PC-3 (cell line): ENCODE measurements at regions not wholly inside any gene's neighbourhood (a gene's known extent, or its start where the extent isn't known, plus 50 kb on each side); places are given as distances from the start of the nearest gene placed in this dataset.

ENCODE experiments used
- ATAC-seq: fragments of 200-7000 bp; cut with Tn5 transposase; 2 replicates; pipeline ENCODE4 v1.9.1; 2020; ENCODE audit warnings: mild to moderate bottlenecking, moderate library complexity
- BruUV-seq: library from RNA; stranded (reverse); fragments of 400-500 nt; replicated peaks from 2 replicates; lab custom pipeline; 2021; lab: Mats Ljungman, UMichigan
- CTCF ChIA-PET: fragments of 300-600 bp; sonication (Branson Sonifier 250); formaldehyde crosslinking; loops from one replicate; lab custom pipeline; 2022; ENCODE audit warnings: antibody characterized with exemption; lab: Charles Lee
- POLR2A ChIA-PET: fragments of 300-600 bp; sonication (Branson Sonifier 250); formaldehyde crosslinking; loops from one replicate; lab custom pipeline; 2022; ENCODE audit warnings: antibody characterized with exemption; ENCODE audit not compliant: unreplicated experiment; lab: Charles Lee
- DNase-seq: peaks from one replicate; pipeline ENCODE4 v3.0.0-alpha.2; 2015
- H2AFZ ChIP-seq: fragments of 300-600 bp; sonication (generic); 2 replicates; pipeline ENCODE4 v1.6.0; 2016; ENCODE audit warnings: antibody characterized with exemption, low read length
- H3F3A ChIP-seq: fragments of 300-600 bp; sonication (generic); one replicate; pipeline ENCODE4 v1.6.0; 2017; ENCODE audit warnings: antibody characterized with exemption, low read length, control low read depth, mild to moderate bottlenecking; ENCODE audit not compliant: unreplicated experiment
- H3K27ac ChIP-seq: fragments of 300-600 bp; sonication (generic); 2 replicates; pipeline ENCODE4 v1.5.1; 2016; ENCODE audit warnings: mild to moderate bottlenecking, low read length
- H3K27me3 ChIP-seq: fragments of 300-600 bp; sonication (generic); 2 replicates; pipeline ENCODE4 v1.6.1; 2016; ENCODE audit warnings: low read length, mixed read lengths
- H3K36me3 ChIP-seq: fragments of 300-600 bp; sonication (generic); 2 replicates; pipeline ENCODE4 v1.6.1; 2016; ENCODE audit warnings: low read depth, mixed run types, low read length, mixed read lengths
- H3K4me1 ChIP-seq: fragments of 300-600 bp; sonication (generic); 2 replicates; pipeline ENCODE4 v1.5.1; 2016; ENCODE audit warnings: low read length; ENCODE audit not compliant: insufficient read depth
- H3K4me2 ChIP-seq: fragments of 300-600 bp; sonication (generic); 2 replicates; pipeline ENCODE4 v1.6.0; 2016; ENCODE audit warnings: low read length
- H3K4me3 ChIP-seq: fragments of 300-600 bp; sonication (generic); 2 replicates; pipeline ENCODE4 v1.5.1; 2016; ENCODE audit warnings: mild to moderate bottlenecking, low read length, mixed read lengths
- H3K79me2 ChIP-seq: fragments of 300-600 bp; sonication (generic); 2 replicates; pipeline ENCODE4 v1.6.1; 2017; ENCODE audit warnings: low read length, mixed read lengths
- H3K9ac ChIP-seq: fragments of 300-600 bp; sonication (generic); 2 replicates; pipeline ENCODE4 v1.6.0; 2016; ENCODE audit warnings: mild to moderate bottlenecking, low read length
- H3K9me2 ChIP-seq: fragments of 300-600 bp; sonication (generic); replicated peaks from 2 replicates; pipeline ENCODE4 v1.6.1; 2016; ENCODE audit warnings: mixed run types, low read length, mixed read lengths
- H3K9me3 ChIP-seq: fragments of 300-600 bp; sonication (generic); 2 replicates; pipeline ENCODE4 v1.6.1; 2016; ENCODE audit warnings: low read length, mixed read lengths
- H4K20me1 ChIP-seq: fragments of 300-600 bp; sonication (generic); 2 replicates; pipeline ENCODE4 v1.6.1; 2016; ENCODE audit warnings: low read length, mixed read lengths
- EZH2 ChIP-seq: fragments of 300-600 bp; sonication (generic); IDR thresholded peaks from one replicate; pipeline ENCODE4 v1.6.1; 2017; ENCODE audit warnings: antibody characterized with exemption, mild to moderate bottlenecking, low read length; ENCODE audit not compliant: unreplicated experiment
- EZH2phosphoT487 ChIP-seq: fragments of 300-600 bp; sonication (generic); IDR thresholded peaks from 2 replicates; pipeline ENCODE4 v1.6.1; 2018; ENCODE audit warnings: mild to moderate bottlenecking, antibody characterized with exemption, low read length, borderline replicate concordance
- intact Hi-C: fragments of 100-400 bp; cut with micrococcal nuclease; formaldehyde crosslinking; loops from 2 replicates; pipeline ENCODE4 v1.9.0; 2023
- TF ChIP-seq, protein P1 (sequence below): fragments of 300-600 bp; sonication (generic); conservative IDR thresholded peaks from 2 replicates; pipeline ENCODE4 v1.5.1; 2017; ENCODE audit warnings: antibody characterized with exemption, low read depth, mild to moderate bottlenecking, low read length

DNA sequence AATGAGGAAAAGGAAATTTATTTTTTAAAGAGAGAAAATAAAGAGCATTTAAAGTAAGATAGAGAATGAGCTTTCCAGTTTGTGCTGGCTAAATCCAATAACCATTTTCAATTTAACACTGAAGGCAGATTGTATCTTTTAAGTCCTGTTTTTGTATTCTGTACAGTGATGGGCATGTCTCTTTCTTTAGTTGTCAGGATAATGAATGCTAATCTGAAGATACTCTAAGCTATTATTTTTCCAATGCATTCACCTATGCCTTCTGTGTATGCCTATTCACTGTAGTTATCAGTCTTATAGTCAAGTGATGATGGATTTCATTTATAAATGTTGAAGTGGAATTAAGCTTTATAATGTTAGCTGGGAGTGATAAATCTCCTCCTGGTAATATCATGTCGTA is 101.4 kb downstream of the DYNAP start:
- H3K4me3 ChIP-seq, result no peak overlapping the region
- no peak for ATAC-seq
- intact Hi-C loops, result no loop called here

DNA sequence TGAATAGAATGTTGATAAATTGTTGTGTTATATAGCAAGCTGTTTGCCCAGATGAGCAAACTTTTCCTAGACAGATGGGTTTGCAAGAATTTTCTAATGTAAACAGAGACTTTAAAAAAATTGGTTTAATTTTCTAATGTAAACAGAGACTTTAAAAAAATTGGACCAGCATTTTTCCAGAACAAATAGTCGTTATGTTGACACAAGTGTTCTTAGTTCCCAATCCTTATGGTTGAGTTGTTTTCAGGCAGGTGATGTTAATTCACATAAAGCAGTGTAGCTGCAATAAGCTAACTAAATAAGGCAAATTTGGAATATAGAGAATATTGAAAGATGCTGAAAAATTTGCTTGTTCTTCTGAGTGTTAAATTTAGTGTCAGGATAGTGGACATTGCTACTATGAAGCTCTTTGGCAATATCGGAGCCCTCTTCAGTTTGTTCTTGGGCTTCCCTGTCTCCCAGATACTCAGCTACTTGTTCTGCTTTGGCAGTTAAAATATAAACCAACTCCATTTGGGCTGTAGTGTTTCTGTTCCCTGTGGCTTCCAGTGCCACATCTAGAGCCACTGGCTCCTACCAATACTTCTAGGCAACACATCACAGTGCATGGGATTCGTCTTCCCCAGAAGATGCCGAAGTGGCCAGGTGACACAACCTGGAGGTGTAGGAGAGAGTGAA is 105.7 kb downstream of the DYNAP start:
- Histone ChIP-seq H3K27me3 (no peaks in the 10 kb centered on the region), H3K79me2 (no peaks in the 10 kb centered on the region), H3K27ac (no peak overlapping the region), H3K9ac (no peak overlapping the region), H2AFZ (no peak overlapping the region; the same call in 1 of the 2 replicates), H3K9me3 (no peaks in the 10 kb centered on the region), H4K20me1 (no peaks in the 10 kb centered on the region), H3K36me3 (no peaks in the 10 kb centered on the region), H3F3A (no peaks in the 10 kb centered on the region), H3K4me2 (no peak overlapping the region), H3K4me1 (peaks cover 9% of the 10 kb centered on the region; the same call in 1 of the 2 replicates), H3K9me2 (no peaks in the 10 kb centered on the region), H3K4me3 (no peak overlapping the region)
- CTCF ChIA-PET, result no interaction called here
- peak; percentile 8 for DNase-seq
- ATAC-seq, result peak; percentile 77
- intact Hi-C loops, result loop anchor here (5.0 kb wide), 2 partner anchors 41 to 71 kb away; no protein-coding TSS in a partner anchor
- no TSS peak for BruUV-seq
- no peak for TF ChIP-seq EZH2phosphoT487
- TF ChIP-seq, protein P1, sequence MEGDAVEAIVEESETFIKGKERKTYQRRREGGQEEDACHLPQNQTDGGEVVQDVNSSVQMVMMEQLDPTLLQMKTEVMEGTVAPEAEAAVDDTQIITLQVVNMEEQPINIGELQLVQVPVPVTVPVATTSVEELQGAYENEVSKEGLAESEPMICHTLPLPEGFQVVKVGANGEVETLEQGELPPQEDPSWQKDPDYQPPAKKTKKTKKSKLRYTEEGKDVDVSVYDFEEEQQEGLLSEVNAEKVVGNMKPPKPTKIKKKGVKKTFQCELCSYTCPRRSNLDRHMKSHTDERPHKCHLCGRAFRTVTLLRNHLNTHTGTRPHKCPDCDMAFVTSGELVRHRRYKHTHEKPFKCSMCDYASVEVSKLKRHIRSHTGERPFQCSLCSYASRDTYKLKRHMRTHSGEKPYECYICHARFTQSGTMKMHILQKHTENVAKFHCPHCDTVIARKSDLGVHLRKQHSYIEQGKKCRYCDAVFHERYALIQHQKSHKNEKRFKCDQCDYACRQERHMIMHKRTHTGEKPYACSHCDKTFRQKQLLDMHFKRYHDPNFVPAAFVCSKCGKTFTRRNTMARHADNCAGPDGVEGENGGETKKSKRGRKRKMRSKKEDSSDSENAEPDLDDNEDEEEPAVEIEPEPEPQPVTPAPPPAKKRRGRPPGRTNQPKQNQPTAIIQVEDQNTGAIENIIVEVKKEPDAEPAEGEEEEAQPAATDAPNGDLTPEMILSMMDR, result no peak
- no peak for TF ChIP-seq EZH2
- POLR2A ChIA-PET, result no interaction called here

More for the DNA sequence above, 101.4 kb downstream of the DYNAP start:
- Histone ChIP-seq H3K27me3 (no peaks in the 10 kb centered on the region), H3K4me2 (no peak overlapping the region), H3K9ac (no peak overlapping the region), H3F3A (no peaks in the 10 kb centered on the region), H3K27ac (no peak overlapping the region), H3K79me2 (no peaks in the 10 kb centered on the region), H3K4me1 (peaks cover 9% of the 10 kb centered on the region; the same call in 1 of the 2 replicates), H3K9me2 (no peaks in the 10 kb centered on the region), H3K9me3 (no peaks in the 10 kb centered on the region), H2AFZ (no peak overlapping the region), H4K20me1 (no peaks in the 10 kb centered on the region), H3K36me3 (no peaks in the 10 kb centered on the region)
- no TSS peak for BruUV-seq
- ChIA-PET CTCF (no interaction called here), POLR2A (no interaction called here)
- TF ChIP-seq EZH2phosphoT487 (no peak), EZH2 (no peak)
- TF ChIP-seq, protein P1, result no peak
- DNase-seq, result no peak

GRCh38 chr18:54700580-54700979 is 109.5 kb downstream of the DYNAP start:
- H4K20me1 ChIP-seq, result no peaks in the 10 kb centered on the region
- H3K9ac ChIP-seq, result no peak overlapping the region
- no peaks in the 10 kb centered on the region for H3K27me3 ChIP-seq
- POLR2A ChIA-PET, result no interaction called here
- peaks cover 9% of the 10 kb centered on the region; the same call in 1 of the 2 replicates for H3K4me1 ChIP-seq
- DNase-seq (no peak), ATAC-seq (no peak)
- no peaks in the 10 kb centered on the region for H3K79me2 ChIP-seq
- H3K4me2 ChIP-seq, result no peak overlapping the region
- no peaks in the 10 kb centered on the region for H3K9me3 ChIP-seq
- no peak overlapping the region for H3K4me3 ChIP-seq
- TF ChIP-seq EZH2phosphoT487 (no peak), EZH2 (no peak)
- no peaks in the 10 kb centered on the region for H3K9me2 ChIP-seq
- no peaks in the 10 kb centered on the region for H3K36me3 ChIP-seq
- H3K27ac ChIP-seq, result no peak overlapping the region
- CTCF ChIA-PET, result no interaction called here
- H2AFZ ChIP-seq, result no peak overlapping the region
- BruUV-seq, result no TSS peak
- intact Hi-C loops, result no loop called here
- no peaks in the 10 kb centered on the region for H3F3A ChIP-seq
